Effector CD8-positive, alpha-beta T cell (primary cell): ENCODE measurements at regions not wholly inside any gene's neighbourhood (a gene's known extent, or its start where the extent isn't known, plus 50 kb on each side); places are given as distances from the start of the nearest gene placed in this dataset.
"Not testable (repeated sequence)": the region's sequence is repeated elsewhere in the genome, so short reads cannot be mapped to it uniquely, and the experiment has no call there.

Source experiments
- DNase-seq: peaks from one replicate; lab custom pipeline; 2025; lab: John Stamatoyannopoulos, UW

DNA sequence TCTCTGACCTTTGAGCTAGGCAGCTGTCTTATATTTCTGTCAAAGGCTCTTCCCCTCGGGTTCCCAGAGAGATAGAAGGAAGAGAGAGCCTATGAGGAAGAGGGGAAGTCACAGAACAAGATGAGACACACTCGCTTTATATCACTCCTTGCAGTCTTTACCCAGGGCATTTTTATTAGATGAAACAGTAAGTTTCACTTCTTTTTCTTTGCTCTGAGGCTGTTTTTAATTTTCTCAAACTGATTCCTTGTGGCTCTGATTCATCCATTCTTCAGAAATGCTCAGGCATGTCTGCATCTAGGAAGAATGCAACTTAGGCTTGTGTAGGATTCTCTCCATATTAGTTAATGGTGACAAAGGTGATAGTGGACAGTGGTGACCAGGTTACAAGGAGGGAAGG, 132.9 kb upstream of the CHD1 start:
- DNase-seq: no peak

DNA sequence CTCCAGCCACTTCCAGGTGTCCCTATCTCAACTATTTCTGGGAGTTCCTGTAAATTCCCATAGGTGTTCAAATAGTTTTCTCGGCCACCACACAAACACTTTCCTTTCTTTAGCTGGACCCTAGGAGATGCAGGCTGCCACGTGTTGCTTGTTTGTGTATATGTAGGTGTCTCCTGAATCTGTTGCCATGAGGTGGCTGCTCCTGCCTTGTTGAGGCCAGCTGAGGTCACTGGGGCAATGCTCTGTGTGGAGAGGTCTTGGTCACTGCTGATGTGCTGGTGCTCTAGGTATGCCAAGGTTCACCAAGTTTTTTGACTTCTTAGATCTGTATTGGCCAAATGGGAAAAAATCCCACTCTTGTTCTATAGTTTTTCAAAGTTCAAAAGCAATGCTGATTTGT, 132.5 kb upstream of the CHD1 start:
- no peak for DNase-seq

DNA sequence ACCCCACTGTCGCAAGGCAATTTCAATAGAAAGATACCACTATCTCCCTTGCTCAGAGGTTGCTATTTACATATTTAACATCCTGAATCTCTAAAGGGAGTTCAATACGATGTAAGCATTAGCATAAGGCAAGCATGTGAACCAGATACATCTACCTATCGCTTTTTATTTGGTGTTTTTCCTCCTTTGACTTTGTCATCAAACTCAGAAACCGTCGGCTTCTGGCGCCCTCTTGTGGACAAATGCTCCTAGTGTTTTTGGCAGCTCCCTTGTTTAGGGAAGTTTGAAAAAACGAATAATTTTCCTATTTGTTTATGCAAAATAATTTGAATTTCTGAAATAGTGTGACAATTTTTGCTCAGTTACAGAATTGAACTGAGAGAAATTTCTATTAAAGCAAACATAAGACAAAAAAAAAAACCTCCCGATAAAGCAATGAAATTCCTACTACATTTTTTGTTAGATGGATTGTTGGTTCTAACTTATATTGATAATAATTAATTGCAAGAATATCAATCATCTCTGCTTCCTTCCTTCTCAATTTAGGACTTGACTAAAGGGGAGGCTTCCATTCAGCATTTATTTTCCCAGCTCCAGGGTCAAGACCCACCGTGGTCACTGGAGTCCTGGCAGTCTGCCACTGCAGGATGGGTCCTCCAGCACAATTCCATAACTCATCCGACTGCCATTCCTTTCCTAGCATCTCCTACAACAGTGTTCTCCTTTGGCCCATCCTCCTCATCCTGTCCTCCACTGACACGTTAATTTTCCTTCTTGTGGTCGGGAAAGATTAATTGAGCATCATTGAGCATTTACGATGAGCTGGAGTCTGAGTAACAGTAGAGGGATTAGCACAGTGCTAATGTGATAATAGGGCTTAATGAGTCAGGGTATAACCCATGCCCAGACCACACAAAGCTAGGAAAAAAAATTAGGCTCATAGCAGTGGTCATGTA, 131.8 kb upstream of the CHD1 start:
- DNase-seq: peak; percentile 84

DNA sequence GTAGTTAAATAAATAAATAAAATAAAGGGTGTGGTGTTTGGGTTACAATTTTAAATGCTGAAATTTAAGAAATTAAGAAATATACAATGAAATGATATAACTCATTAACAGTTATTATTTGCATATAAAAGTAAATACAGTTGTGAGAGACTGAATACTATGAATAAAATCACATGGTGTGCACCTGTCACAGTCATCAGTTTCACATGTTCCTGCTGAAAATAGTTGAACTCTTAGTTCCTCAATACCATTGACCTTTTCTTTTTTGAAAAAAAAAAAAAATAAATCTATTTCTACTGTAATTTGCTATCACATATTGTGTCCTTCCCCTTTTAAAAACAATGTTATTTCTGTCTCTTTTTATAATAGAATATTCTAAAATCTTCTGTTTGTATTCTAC, 130.9 kb upstream of the CHD1 start:
- no peak for DNase-seq

DNA sequence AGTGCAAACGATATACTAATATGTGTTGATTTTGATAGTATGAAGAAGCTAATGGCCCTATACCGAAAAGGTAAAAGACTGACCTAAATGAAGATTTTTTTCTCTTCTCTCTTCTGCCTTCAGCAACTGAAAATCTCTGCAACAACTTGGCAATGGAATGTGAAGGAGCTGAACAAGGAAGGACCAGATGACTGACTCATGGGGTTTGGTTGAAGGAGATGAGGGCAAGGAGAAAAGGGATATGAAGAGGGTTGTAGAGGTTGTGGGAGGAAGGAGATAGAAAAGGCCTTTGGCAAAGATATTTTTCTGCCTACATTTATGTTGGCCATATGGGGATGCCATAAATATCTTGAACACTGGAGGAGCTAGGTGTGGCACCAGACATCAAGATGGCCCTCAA, 129.7 kb upstream of the CHD1 start:
- DNase-seq: no peak

DNA sequence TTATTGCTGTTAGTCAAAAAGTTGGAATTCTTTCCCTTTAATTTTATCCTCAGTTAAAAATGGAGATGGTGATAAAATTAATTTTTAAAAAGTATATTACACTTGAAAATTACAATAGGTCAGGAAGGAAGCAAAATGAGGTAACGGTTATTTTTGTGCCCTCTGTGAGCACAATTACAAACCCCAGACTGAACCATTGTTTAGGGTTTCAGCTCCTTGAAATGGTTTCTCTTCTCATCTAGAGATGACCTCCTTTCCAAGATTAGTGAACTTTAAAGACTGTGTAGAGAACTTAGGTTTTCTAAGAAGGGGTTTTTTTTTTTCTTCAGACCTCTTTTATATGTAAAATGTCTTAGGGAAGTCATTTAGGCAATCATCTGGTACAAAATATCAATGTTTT, 126.2 kb upstream of the CHD1 start:
- no peak for DNase-seq

DNA sequence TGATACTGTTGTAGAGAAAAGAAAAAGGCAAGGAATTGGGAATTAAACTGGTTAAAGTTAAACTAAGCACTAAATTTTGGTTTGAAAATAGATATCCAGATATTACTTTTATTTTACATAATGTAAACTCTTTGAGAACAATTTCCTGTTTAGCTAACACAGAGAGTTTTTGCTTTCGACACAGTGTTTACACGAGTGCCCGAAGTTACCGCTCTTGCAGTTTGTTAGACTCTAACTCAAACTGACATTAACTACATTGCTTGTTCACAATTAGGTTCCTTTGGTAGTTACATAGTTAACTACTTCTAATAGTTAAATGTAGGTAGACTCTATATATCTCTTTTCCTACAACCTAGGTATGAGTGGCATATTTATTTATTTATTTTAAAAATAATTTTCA, 117.1 kb upstream of the CHD1 start:
- DNase-seq: no peak

DNA sequence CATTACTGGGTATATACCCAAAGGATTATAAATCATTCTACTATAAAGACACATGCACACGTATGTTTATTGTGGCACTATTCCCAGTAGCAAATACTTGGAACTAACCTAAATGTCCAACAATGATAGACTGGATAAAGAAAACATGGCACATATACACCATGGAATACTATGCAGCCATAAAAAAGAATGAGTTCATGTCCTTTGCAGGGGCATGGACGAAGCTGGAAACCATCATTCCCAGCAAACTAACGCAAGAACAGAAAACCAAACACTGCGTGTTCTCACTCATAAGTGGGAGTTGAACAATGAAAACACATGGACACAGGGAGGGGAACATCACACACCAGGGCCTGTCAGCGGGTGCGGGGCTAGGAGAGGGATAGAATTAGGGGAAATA, 114.5 kb upstream of the CHD1 start:
- not testable (repeated sequence) for DNase-seq

DNA sequence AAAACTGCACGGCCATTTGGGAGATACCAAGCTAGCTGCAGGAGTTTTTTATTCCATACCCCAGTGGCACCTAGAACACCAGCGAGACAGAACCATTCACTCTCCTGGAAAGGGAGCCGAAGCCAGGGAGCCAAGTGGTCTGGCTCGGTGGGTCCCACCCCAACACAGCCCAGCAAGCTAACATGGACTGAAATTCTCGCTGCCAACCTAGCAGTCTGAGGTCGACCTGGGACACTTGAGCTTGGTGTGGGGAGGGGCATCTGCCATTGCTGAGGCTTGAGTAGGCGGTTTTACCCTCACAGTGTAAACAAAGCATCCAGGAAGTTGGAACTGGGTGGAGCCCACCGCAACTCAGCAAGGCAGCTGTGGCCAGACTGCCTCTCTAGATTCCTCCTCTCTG, 108.9 kb upstream of the CHD1 start:
- peak; percentile 4 for DNase-seq

DNA sequence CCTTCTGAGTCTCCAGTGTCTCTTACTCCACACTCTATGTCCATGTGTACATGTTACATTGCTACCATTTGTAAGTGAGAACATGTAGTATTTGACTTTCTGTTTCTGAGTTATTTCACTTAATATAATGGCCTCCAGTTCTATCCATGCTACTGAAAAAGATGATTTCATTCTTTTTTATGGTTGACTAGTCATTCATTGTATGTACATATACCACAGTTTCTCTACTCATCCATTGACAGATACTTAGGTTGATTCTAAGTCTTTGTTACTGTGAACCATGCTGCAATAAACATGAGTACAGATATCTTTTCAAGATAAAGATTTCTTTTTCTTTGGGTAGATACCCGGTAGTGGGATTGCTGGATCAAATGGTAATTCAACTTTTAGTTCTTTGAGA, 107.1 kb upstream of the CHD1 start:
- DNase-seq: no peak

DNA sequence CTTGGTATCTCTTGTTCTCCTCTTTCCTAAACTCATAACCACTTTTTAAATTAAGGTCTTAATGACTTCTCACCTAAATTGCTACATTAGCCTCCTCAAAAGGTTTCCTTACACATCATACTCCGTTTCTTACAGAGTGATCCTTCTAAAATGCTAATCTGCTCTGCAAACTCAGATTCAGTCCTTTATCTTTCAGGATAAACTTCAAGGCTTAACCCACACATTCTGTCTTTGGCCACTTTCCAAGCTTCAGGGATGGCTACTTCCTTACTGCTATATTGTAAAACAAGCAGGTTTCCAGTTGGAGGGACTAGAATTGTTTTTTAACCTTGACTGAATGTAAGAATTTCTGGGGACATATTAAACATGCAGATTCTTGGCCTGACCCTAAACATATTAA, 105.5 kb upstream of the CHD1 start:
- DNase-seq: no peak

DNA sequence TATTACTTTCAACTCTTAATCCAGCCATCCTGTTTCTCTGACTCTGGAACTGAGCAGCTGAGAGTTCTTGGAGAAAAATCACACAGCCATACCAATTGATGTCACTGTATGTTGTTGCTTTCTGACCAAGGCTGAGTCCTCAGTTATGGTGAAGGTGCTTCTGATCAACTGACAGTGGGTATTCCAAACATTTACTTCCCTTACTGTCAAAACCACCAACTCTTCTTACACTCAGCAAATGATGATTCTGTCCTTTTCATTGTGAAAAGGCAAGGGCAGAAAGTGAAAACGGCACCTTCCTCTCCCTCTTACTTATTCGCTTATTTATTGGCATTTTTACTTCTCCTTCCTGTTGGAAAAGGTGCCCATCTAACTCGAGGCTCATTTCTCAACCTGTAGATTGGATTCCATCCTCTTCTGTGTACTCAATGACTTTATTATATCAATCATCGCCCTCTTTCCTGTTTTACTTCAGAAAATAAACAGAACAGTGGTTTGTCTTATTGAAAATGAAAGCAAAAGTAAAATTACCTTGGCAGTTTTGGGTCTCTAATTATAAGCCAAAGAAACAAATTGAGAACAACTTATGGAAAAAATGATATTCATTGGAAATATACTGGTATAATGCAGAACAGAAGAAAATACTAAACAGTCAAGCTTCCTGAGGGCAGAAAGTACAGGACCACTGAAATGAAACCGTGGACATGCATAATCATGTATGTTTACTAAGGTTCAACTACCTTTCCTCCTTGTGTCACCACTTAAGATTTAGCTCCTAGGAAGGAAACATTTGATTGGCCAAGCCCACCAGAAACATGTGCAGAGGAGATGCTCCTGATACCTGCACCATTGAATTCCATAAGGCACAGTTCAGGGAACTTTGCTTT, 104.5 kb upstream of the CHD1 start:
- DNase-seq: no peak

DNA sequence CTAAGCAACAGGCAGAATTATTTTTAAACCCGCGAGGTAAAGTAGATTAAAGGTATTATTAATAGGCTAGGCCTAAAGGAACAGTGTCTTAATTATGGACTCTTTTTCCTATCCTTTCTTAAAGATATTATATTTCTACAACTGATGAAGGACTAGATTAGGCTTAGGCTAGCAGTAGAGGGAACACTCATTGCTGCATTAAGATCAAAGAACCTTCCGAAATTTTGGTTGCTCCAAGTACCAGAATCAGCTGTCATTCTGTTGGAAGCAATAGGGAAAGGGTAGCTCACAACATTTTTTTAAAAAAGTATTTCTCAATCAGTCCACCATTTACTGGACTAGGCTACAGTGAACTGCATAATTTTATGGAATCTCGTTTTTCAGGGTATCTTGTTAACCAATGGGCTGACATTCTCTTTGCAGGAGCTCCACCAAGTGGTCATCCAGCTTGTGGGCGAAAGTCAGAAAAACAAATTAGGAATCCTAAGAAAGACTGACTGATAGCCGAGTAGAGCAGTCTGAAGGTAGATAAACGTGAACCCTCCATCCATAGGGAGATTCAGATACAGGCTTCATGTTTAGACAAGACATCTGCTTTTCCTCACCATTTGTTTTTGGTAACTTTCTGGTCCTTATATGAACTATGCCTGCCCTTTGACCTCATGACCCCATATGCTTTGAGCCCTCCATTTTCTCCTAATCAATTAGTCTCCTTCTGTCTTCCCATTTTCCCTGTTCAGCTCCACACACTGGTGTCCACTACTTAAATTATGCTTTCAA, 103.6 kb upstream of the CHD1 start:
- DNase-seq: no peak

DNA sequence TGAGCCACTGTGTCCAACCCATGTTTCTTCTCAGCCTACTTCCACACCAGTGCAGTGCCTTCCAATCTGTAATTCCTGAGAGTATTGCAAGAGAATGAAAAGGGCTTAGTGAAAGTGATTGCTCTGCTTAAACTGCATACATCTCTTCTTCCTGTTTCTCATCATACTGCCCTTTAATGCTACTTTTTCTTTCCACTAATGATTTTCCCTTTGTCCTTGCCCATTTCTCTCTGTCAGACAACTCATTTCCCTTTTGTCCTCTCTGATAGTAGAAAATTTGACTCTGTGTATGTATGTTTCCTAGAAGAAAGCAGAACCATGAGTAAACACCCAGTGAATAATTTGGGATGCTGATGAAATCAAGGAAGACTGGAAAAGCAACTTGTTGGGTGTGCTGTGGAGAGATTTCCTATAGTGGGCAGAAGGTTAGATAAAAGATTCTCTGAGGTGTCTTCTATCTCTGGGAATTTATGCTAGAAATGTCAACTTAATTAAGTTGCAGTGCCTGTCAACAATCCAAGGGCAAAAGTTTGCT, 102.2 kb upstream of the CHD1 start:
- DNase-seq: no peak

DNA sequence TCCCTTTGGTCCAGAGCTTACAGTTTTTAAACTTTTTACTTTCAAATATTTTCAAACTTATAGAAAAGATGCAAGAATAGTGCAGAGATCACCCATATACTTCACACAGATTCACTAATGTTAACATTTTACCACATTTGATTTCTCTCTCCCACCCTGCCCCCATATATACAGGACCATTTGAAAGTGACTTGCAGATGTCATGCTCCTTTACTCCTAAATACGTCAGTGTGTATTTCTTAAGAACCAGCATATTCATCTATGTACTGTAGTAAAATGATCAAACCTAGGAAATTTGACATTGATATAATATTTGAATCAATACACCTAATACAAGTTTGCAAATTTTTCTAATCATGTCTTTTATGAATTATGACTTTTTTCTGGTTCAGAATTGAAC, 100.4 kb upstream of the CHD1 start:
- no peak for DNase-seq

DNA sequence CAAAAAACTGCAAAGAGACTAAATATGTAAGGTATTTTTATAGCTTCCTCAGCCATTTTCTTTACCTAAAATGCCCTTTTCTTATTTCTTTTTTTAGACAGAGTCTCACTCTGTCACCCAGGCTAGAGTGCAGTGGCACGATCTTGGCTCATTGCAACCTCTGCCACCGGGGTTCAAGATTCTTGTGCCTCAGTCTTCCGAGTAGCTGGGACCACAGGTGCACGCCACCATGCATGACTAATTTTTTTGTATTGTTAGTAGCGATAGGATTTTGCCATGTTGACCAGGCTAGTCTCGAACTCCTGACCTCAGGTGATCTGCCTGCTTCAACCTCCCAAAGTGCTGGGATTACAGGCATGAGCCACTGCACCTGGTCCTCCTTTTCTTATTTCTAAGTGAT, 99.4 kb upstream of the CHD1 start:
- DNase-seq: not testable (repeated sequence)

DNA sequence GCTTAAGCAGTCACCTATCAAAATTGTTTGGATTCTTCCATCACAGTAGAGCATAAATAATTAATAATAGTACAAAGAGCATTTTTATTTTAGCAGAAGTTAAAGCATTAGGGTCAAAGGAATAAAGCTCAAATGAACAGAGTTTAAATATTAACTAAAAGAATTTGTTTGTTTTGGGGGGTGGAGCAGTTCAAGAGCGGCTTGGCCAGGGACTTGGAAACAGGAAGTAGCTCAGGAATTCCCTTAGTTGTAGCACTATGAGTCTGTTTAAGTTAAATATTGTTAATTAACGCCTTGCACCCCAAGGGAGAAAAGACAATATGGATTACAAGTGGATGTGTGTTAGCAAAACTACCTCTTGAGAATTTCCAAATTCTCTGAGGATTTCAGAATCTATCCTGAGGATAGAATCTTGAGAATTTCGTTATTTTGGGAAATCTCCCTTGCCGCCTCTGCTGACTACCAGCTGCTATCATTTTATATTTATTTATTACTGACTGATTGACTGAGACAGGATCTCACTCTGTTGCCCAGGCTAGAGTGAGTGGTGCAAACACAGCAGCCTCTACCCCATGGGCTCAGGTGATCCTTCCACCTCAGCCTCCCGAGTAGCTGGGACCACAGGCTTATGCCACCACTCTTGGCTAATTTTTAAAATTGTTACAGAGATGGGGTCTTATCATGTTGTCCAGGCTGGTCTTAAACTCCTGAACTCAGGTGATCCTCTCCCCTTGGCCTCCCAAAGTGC, 96.7 kb upstream of the CHD1 start:
- no peak for DNase-seq

DNA sequence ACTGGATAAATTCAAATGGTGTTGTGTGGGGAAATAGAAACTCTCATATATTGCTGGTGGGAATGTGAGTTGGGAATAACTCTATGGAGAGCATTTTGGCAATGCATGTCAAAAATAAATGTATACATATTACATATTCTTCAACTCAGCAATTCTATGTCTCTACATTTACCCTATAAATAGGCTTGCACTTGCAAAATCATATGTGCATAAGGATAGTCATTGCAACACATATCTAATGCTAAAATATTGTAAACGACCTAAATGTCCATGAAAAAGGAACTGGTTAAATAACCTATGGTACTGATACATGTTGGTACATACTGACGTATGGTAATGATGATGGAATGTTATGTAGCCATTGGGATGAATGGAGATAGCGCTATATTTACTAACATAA, 94.5 kb upstream of the CHD1 start:
- no peak for DNase-seq

DNA sequence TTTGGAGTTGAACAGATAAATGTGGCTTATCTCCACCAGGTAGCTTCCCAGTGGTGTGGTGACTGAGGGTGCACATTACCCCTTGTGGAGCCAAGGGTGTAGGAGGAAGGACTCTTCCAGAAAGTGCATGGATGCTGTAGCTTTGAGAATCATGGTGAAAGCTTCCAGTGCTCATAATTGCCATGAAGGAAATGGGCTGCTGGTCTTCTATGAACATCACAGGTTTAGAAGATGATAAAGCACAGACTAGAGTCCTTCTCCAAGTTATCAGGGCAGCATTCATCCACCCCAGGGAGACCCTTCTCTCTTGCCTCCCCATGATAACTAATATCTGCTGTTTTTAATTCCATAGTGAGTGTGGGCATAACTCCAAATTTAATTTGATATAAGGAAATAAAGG, 93.4 kb upstream of the CHD1 start:
- no peak for DNase-seq

DNA sequence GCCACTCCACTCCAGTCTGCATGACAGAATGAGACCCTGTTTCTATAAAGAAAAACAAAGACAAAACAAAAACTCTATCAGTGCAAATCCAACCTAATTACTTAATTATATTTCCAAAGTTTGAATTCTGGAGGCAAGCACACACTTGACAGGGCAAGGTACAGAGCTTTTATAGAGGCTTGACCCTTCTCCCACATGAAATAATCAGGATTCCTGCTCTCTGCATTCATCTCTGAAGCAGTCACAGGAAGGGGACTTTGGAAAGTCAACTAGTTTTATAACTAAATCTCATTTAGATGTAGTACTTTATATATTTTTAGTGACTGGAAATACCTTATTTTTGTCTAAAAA, 91.9 kb upstream of the CHD1 start:
- DNase-seq: no peak
